Stimulated activated CD8-positive, alpha-beta memory T cell treated with anti-CD3 and anti-CD28 coated beads, Interleukin-12 subunit alpha, Interleukin-12 subunit beta, amount 100 ng/mL, for 24 hours (primary cell): ENCODE measurements at regions not wholly inside any gene's neighbourhood (a gene's known extent, or its start where the extent isn't known, plus 50 kb on each side); places are given as distances from the start of the nearest gene placed in this dataset.
"Not testable (repeated sequence)": the region's sequence is repeated elsewhere in the genome, so short reads cannot be mapped to it uniquely, and the experiment has no call there.

Experiments
- DNase-seq: peaks from one replicate; pipeline ENCODE4 v3.0.0-alpha.2; 2020; ENCODE audit errors: extremely low read depth

DNA sequence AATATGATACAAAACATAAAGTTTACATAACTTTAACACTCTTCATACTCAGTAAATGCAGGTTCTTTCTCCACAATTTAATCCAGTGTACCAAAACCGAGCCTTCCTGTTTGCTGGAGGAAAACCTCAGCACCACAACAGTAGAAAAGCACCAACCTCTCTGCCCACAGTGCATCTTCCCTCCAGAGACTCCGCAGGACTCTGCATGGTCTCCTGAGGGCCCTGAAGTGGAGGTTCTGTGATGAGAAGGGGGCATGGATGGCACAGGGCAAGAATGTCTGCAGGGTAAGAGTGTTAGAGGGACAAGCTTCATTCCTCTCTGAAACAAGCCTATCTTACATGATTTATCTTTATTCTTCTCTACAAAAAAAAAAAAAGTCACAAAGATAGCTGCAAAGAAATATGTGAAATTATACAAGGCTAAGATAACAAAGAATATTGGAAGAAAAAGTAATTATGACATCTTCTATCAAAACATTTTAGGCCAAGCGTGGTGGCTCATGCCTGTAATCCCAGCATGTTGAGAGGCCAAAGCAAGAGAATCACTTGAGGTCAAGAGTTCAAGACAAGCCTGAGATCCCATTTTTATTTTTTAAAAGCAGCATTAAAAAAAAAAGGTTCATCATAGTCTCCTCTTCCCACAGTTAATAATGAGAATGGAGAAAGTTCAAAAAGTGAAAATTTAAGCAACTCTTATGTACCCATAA lies 102.0 kb downstream of the VPREB1 start:
- no peak for DNase-seq

DNA sequence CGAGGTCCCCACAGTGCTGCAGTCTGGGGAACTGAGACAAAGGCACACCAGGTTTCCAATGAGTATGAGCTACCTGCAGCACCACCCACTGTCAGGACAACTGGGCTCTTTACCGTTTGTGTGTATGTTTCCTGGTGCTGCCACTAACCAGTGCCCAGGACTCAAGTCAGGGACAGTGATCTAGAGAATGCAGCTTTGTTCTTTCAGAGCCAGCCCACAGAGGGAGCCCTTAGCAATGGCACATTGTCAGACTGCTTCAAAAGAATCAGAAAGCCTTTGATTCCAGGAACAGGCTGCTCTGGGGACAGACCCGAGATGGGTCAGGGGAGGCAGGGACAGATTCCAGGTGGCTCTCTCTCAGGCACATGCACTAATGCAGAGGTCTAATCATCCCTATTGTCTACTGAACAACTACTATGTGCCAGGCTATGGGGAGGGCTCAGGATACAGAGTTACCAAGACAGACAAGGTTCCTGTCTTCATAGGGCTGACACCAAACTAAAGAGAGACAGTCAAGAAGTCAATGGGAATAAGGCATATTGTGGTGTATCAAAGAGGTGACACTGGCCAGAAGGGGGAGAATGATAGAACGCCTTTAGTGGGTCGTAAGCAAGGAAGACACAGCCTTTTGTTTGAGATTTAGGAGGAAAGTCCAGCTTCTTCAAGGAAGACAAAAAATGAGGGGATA lies 103.7 kb downstream of the VPREB1 start:
- no peak for DNase-seq

DNA sequence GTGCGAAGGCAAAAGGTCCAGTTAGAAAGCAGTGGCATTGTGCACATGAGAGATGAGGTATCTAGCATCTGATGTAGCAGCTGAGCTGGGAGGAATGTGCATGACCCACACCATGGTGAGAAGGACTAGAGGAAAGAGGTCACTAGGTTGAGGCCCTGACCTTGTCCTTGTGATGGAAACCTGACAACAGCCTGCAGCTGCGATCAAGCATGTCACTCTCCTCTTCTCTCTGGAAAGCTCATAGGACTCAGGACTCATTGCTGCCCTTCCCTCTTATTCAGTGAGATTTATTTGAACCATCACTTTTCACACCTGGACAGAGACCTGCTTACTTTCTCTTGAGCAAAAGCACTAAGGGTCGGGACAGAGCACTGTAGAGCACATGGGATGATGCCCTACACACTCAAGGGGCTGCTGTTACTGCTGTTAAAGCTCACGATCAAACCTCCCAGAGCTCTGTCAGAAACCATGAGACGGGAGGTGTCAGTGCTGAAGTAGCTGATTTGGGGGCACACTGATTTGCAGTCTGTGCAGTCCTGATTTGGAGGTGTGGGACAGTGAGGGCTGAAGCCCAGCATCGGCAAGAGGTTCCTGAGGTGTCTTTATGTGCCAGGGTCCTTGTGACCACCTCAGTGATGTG lies 104.3 kb downstream of the VPREB1 start:
- no peak for DNase-seq

DNA sequence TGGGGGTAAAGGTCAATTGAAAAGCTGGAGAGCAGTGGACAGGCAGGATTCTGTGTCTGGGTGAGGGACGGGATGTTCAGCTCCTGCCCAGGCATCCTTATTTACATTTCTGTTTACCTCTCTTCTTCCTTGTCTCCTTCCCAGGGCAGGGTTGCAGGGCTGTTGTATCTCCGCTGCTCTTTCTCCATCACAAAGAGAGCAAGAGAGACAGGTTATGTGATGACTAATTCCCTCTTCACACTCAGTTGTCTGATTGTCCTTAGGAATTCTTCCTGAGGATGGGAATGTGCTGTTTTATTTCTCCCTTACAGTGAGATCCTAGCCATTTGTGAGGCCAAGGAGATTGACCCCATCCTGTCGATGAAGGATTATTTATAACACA lies 104.9 kb downstream of the VPREB1 start:
- DNase-seq = no peak

DNA sequence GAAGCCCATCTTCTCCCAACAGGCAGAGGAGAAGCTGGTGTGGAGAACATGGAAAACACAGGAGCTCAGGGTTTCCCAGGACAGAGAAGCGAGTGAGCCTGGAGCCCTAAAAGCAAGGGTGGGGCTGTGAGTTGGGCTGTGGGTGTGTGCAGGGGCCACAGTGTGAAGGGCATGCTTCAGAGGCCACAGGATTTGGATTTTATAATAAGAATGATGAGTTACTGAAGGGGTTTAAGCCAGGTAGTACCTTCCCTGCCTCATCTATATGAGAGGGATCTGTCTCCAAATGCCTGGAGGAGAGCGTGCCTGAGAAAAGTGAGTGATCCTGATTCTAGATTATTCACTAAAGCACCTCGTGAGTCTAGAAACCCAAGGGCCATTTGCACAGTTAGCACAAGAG lies 106.8 kb downstream of the VPREB1 start:
- DNase-seq = no peak

DNA sequence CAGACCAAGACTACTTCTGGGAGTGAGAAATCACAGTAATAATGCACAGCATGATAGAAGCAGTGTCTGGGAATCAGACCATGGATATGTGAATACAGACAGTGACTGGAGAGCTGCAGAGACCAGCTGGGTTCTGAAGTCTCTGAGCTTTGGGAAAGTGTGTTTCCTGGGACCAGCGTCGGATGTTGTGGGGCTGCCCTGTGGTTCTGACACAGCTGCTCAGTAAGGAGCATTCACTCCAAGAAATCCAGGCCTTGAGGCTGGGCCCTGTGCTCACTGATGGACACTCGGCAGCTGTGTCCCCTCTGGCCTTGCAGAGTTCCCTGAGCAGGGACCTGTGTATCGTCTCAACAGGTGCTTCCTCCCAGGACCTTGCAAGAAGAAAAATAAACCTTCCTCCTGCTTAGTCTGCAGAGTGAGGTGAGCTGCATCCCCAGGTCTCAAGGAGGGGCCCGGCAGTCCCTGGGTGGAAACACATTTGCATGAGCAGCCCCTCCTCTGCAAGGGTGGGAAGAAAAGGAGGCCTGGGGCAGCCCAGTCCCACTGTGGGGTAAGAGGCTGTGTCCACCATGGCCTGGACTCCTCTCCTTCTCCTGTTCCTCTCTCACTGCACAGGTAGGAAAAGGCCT lies 107.9 kb downstream of the VPREB1 start:
- no peak for DNase-seq

- no peak for DNase-seq
Observed at GRCh38 chr22:22355096-22355834, 110.7 kb downstream of the VPREB1 start.

DNA sequence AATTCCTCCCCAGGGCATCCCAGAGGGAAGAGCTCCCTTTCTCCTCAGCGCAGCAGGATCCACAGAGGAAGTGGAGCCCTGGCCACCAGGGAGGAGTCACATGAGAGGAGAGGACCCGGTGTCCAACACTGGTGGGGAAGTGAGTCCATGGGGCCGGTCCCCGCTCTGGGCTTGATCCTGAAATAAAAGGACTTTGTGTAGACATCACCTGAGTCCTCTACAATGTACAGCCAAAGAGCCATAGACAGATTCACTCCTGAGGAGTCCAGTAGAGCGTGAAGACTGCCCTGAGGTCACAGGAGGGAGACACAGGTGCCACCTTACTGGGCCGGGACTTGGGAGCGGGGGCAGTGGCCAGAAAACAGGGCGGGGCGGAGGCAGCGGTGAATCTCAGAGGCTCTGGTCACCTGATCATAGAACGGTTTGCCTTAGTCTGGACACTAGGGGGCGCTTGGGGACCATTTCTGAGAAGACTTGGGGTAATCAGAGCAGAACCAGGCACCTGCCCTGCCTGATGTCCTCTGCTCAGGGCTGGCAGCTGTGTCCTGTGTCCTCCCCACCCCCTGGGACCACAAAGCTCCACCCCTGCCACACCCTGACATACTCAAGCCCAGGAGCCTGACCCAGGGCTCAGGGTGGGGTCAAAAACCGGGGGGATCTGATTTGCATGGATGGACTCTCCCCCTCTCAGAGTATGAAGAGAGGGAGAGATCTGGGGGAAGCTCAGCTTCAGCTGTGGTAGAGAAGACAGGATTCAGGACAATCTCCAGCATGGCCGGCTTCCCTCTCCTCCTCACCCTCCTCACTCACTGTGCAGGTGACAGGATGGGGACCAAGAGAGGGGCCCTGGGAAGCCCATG lies 112.7 kb downstream of the VPREB1 start:
- peak; percentile 40 for DNase-seq

GRCh38 chr22:22358152-22358551 lies 113.6 kb downstream of the VPREB1 start:
- DNase-seq = no peak

- DNase-seq = no peak
Observed at GRCh38 chr22:22358686-22359085, 114.1 kb downstream of the VPREB1 start.

- no peak for DNase-seq
Observed at GRCh38 chr22:22359465-22359864, 114.9 kb downstream of the VPREB1 start.

- DNase-seq = no peak
Observed at GRCh38 chr22:22360014-22360413, 115.4 kb downstream of the VPREB1 start.

- no peak for DNase-seq
Observed at GRCh38 chr22:22362311-22362710, 117.7 kb downstream of the VPREB1 start.

DNA sequence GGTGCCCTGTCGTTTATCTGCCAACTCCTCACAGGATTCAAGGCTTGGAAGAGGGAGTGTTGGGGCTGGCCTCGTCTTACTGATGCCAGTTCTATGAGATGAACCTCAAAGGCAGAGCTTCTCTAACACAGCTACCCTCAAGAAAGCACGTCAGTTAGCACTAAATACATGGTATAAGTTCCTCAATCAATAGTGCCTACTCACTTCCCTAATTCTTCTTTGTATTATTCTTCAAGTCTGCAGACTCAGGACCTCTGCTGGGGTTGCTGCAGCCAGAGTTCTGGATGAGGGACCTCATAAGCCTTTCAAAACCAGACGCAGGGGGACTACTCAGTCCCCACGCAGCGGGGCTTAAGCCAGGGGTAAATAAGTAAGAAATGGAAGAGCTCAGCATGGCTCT lies 118.3 kb downstream of the VPREB1 start:
- DNase-seq = no peak

DNA sequence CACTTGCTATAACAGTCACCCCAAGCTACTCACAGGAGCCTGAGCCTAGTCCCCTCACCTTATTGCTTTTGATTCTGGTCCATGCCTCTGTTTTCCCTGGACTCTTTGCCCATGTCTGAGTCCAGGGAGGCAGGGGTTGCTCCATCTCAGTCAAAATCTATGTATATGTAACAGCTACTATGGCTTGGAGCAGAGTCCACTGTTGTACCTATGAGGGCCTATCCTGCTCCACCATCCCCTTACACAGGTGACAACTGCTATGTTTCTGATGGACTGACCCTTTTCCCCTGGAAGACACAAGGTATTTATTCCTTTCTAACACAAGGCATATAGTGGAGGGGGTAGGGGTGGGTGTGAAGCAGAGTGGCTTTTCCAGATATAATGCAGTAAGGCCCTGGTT lies 119.6 kb downstream of the VPREB1 start:
- no peak for DNase-seq

GRCh38 chr22:22366537-22366936 lies 122.0 kb downstream of the VPREB1 start:
- no peak for DNase-seq

DNA sequence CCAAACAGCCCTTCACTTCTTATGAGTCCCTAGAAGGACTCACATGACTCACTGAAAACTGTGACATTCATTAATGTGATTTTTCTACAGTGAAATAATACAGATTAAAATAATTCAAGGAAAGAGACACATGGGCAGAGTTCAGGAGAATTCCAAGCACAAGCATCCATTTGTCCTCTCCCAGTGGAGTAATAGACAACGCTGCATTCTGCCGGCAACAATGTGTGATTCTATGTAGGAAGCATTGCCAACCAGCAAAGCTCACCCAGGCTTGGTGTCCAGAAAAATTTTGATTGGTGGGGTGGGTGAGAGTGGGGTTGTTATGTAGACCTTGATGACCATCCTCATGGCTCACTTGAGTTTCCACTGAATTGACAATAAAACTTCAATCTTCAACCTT lies 123.9 kb downstream of the VPREB1 start:
- no peak for DNase-seq

- not testable (repeated sequence) for DNase-seq
Observed at GRCh38 chr22:22369219-22369963, 124.8 kb downstream of the VPREB1 start.

GRCh38 chr22:22369964-22370270 lies 125.3 kb downstream of the VPREB1 start:
- DNase-seq = no peak

- DNase-seq = no peak
Observed at GRCh38 chr22:22371031-22371541, 126.5 kb downstream of the VPREB1 start.
